Activated naive CD8-positive, alpha-beta T cell treated with anti-CD3 and anti-CD28 coated beads, Interleukin-2, amount 10 ng/mL, durations not matched to agents 7 days and 5 days (primary cell): ENCODE measurements at regions not wholly inside any gene's neighbourhood (a gene's known extent, or its start where the extent isn't known, plus 50 kb on each side); places are given as distances from the start of the nearest gene placed in this dataset.
"Not testable (repeated sequence)": the region's sequence is repeated elsewhere in the genome, so short reads cannot be mapped to it uniquely, and the experiment has no call there.

Experiments
- ATAC-seq: fragments of 150-1000 bp; cut with Tn5 transposase; one replicate; pipeline ENCODE4 v1.10.0; 2021; ENCODE audit warnings: low read depth, moderate library complexity
- POLR2A ChIA-PET: fragments of 350-600 bp; sonication (Branson Sonifier 250); formaldehyde crosslinking; loops from one replicate; lab custom pipeline; 2021; ENCODE audit warnings: antibody characterized with exemption; lab: Charles Lee
- DNase-seq: peaks from one replicate; pipeline ENCODE4 v3.0.0; 2021
- H3K27ac Mint-ChIP-seq: one replicate; pipeline ENCODE4 v1.8.0; 2022; ENCODE audit warnings: mild to moderate bottlenecking, mixed read lengths
- H3K27me3 Mint-ChIP-seq: one replicate; pipeline ENCODE4 v1.8.0; 2022; ENCODE audit warnings: mild to moderate bottlenecking, moderate library complexity, mixed read lengths
- H3K36me3 Mint-ChIP-seq: one replicate; pipeline ENCODE4 v1.8.0; 2021; ENCODE audit warnings: mild to moderate bottlenecking, mixed read lengths
- H3K4me1 Mint-ChIP-seq: one replicate; pipeline ENCODE4 v1.8.0; 2021; ENCODE audit warnings: mixed read lengths
- H3K4me3 Mint-ChIP-seq: one replicate; pipeline ENCODE4 v1.8.0; 2022; ENCODE audit warnings: mild to moderate bottlenecking, moderate library complexity, mixed read lengths
- H3K9me3 Mint-ChIP-seq: one replicate; pipeline ENCODE4 v1.8.0; 2021; ENCODE audit warnings: mixed read lengths

DNA sequence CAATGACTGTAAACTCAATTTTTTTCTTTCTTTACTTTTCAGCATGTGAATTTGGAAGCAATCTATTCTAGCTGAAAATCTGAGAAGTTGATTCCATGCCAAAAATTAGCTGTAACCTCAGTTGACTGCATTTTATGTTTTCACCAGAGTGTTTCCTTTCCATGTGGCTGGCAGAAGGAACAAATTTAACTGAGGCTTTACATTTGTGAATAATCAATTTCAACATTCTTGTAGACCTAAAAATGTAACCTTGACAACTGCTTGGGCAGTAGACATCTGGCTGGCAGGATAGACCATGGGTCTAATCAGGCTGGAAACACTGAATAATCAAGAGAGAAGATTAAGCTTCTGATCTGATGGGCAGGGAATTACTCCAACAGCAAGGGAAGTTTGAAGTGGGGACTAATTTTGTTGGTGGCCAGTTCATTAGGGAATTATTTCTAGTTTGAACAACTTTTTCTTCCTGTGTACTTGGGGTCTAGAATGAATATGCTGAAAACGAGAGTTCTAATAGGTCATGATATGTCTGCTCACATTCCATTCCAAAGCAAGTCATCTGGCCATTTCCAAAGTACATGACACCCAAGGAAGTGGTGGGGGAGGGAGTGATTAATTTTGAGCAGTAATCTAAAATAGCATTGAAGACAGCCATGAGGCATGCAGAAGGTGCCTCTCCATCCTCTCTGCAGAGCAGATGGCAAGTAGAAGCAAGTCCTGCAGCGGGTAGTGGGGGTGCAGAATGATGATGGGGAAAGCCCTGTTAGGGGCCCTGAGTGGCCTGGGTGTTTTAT, 68.2 kb downstream of the ATP23 start:
- DNase-seq: no peak
- Mint-ChIP-seq H3K36me3 (no peaks in the 10 kb centered on the region), H3K27me3 (no peaks in the 10 kb centered on the region), H3K27ac (no peak overlapping the region), H3K4me1 (peaks cover 1% of the 10 kb centered on the region), H3K4me3 (no peak overlapping the region), H3K9me3 (peaks cover 2% of the 10 kb centered on the region)
- POLR2A ChIA-PET: no interaction called here
- ATAC-seq: no peak

- Mint-ChIP-seq H3K9me3 (no peaks in the 10 kb centered on the region), H3K27me3 (no peaks in the 10 kb centered on the region), H3K4me1 (peaks cover 1% of the 10 kb centered on the region), H3K36me3 (no peaks in the 10 kb centered on the region), H3K4me3 (no peak overlapping the region), H3K27ac (no peak overlapping the region)
- ATAC-seq (no peak), DNase-seq (no peak)
- POLR2A ChIA-PET: no interaction called here
These were observed 70.3 kb downstream of the ATP23 start for GRCh38 chr12:58011676-58012075.

- H3K27me3 Mint-ChIP-seq, H3K4me3 Mint-ChIP-seq, POLR2A ChIA-PET, ATAC-seq, H3K27ac Mint-ChIP-seq, H3K36me3 Mint-ChIP-seq, H3K9me3 Mint-ChIP-seq, DNase-seq, H3K4me1 Mint-ChIP-seq: not testable (repeated sequence)
These were observed 81.1 kb downstream of the ATP23 start for GRCh38 chr12:58022379-58023020.

- Mint-ChIP-seq H3K27me3 (no peaks in the 10 kb centered on the region), H3K36me3 (no peaks in the 10 kb centered on the region), H3K4me3 (no peak overlapping the region), H3K27ac (no peak overlapping the region), H3K4me1 (no peaks in the 10 kb centered on the region), H3K9me3 (no peaks in the 10 kb centered on the region)
- POLR2A ChIA-PET: no interaction called here
- DNase-seq: no peak
- ATAC-seq: no peak
These were observed 84.1 kb downstream of the ATP23 start for GRCh38 chr12:58025431-58025830.

DNA sequence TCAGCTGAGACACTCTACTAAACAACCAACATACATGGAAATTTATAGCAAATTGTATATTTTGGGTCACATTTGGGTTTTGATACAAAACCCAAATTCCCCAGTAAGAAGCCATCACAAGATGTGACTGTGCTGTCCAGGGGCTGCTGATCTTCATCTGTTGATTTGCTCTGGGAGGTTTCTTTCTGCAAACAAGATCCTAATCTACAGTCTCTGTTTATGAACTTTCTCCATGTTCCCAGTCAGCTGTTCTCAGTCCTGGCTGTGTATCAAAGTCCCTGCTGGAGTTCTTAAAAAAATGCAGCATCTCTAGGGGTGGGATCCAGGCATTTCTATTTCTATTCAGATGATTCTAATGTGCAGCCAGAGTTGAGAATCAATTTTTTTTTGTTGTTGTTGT, 85.1 kb downstream of the ATP23 start:
- Mint-ChIP-seq H3K27ac (no peak overlapping the region), H3K27me3 (no peaks in the 10 kb centered on the region), H3K4me1 (no peaks in the 10 kb centered on the region)

DNA sequence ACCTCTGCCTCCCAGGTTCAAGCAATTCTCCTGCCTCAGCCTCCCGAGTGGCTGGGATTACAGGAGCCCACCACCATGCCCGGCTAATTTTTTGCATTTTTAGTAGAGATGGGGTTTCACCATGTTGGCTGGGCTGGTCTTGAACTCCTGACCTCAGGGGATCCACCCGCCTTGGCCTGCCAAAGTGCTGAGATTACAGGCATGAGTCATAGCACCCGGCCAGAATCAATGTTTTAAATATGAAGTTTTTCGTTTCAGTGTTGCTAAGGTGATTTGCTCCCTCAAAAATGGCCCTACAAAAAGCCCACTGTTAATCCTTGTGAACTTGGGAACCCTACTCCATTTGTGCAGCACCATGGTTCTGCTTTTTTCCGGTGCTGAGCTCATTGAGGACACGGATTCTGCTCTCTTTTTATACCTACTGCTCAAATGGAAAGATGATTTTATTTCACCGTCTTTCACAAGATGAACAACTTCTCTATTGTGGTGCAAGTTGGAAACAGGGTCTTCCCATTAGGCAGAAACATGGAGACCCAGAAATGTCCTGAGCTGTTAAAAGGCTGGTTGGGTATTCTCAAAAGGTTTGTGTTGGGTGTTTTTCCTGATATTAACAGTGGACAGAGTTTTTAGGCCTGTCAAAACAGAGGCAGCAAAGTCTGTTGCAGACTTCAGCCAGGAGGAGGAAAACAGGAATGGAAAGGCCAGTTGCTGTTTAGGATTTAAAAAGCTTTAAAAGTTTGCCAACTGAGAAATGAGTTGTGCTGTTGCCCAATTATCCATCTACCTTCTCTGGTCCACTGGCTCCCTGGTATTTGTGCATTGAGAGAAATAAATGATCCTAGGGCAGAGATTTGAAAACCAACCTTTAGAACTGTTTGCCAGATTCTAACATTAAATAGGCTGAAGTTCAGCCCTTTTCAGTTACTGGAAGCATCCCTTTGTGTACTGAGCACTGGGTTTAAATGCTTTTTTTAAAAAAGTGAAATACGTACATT, 85.8 kb downstream of the ATP23 start:
- peaks cover 2% of the 10 kb centered on the region for H3K9me3 Mint-ChIP-seq
- POLR2A ChIA-PET: no interaction called here
- no peak overlapping the region for H3K4me3 Mint-ChIP-seq
- no peak overlapping the region for H3K27ac Mint-ChIP-seq
- DNase-seq: no peak
- no peaks in the 10 kb centered on the region for H3K27me3 Mint-ChIP-seq
- no peak for ATAC-seq
- no peaks in the 10 kb centered on the region for H3K36me3 Mint-ChIP-seq
- H3K4me1 Mint-ChIP-seq: no peaks in the 10 kb centered on the region

More for the DNA sequence above, 85.1 kb downstream of the ATP23 start:
- H3K36me3 Mint-ChIP-seq: no peaks in the 10 kb centered on the region
- POLR2A ChIA-PET: no interaction called here
- no peak overlapping the region for H3K4me3 Mint-ChIP-seq
- no peaks in the 10 kb centered on the region for H3K9me3 Mint-ChIP-seq
- DNase-seq (no peak), ATAC-seq (no peak)

GRCh38 chr12:58028294-58028693, 86.9 kb downstream of the ATP23 start:
- Mint-ChIP-seq H3K4me1 (no peaks in the 10 kb centered on the region), H3K27me3 (no peaks in the 10 kb centered on the region), H3K36me3 (no peaks in the 10 kb centered on the region), H3K27ac (no peak overlapping the region), H3K9me3 (peaks cover 2% of the 10 kb centered on the region), H3K4me3 (no peak overlapping the region)
- POLR2A ChIA-PET: no interaction called here
- DNase-seq (no peak), ATAC-seq (no peak)

DNA sequence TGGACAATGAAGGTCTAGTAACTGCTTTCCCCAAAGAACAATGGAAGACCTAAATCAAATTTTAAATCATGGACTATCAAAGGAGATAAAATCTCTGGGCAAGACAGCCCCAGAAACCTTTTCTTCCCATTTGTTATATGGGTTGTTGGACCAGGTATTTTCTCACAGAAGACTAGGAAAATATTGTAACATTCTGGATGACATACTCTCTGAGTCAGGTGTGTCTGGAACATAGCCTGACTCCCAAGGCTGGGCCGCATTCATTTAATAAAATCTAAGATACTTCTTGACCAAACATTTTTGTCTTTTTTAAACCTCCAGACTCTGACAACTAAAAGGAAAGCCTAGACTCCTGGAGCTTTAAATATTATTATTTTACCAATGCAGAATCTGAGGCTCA, 87.9 kb downstream of the ATP23 start:
- no peak for DNase-seq
- POLR2A ChIA-PET: no interaction called here
- no peak for ATAC-seq
- Mint-ChIP-seq H3K4me3 (no peak overlapping the region), H3K27ac (no peak overlapping the region), H3K27me3 (no peaks in the 10 kb centered on the region), H3K9me3 (peaks cover 2% of the 10 kb centered on the region), H3K36me3 (no peaks in the 10 kb centered on the region), H3K4me1 (no peaks in the 10 kb centered on the region)

DNA sequence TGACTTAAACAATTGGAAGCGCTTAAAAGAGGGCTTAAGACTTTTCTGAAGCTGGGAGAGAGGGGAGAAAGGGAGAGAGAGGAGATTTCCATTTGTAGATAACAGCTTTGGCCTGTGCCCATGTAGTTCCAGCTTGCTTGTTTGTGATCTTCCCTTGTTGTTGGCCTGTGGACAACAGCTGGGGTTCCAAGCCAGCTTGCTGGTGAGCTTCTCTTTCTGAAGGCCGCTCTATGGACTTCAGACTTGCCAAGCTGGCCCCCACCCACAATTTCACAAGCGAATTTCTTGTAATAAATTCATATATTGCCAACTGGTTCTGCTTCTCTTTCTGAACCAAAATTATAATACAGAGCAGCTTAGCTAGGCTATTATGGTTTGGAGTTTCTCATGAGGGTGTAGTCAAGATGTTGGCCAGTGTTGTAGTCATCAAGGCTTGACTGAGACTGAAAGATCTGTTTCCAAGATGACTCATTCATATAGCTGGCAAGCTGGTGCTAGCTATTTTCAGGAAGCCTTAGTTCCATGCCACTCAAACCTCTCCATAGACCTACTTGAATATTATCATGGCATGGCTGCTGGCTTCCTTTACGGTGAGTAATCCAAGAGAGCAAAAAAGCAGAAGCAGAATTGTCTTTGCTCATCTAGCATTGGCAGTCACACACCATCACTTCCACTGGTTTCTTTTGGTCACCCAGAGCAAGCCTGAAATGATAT, 89.4 kb downstream of the ATP23 start:
- ATAC-seq: no peak
- POLR2A ChIA-PET: no interaction called here
- no peaks in the 10 kb centered on the region for H3K4me1 Mint-ChIP-seq
- H3K27ac Mint-ChIP-seq: no peak overlapping the region
- no peak overlapping the region for H3K4me3 Mint-ChIP-seq
- H3K9me3 Mint-ChIP-seq: peaks cover 6% of the 10 kb centered on the region
- no peak for DNase-seq
- H3K36me3 Mint-ChIP-seq: no peaks in the 10 kb centered on the region
- no peaks in the 10 kb centered on the region for H3K27me3 Mint-ChIP-seq

DNA sequence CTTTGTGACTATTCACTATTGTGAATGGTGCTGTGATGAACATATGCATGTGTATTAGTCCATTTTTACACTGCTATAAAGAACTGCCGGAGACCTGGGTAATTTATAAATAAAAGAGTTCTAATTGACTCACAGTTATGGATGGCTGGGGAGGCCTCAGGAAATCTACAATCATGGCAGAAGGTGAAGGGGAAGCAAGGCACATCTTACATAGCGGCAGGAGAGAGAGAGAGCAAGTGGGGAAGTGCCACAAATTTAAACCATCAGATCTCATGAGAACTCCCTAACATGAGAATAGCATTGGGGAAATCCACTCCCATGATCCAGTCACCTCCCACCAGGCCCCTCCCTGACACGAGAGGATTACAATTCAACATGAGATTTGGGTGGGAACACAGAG, 90.8 kb downstream of the ATP23 start:
- H3K9me3 Mint-ChIP-seq: peaks cover 11% of the 10 kb centered on the region
- no peaks in the 10 kb centered on the region for H3K4me1 Mint-ChIP-seq
- H3K27ac Mint-ChIP-seq: no peak overlapping the region

GRCh38 chr12:58033831-58034230, 92.5 kb downstream of the ATP23 start:
- peaks cover 12% of the 10 kb centered on the region for H3K9me3 Mint-ChIP-seq
- H3K27ac Mint-ChIP-seq: no peak overlapping the region
- POLR2A ChIA-PET: no interaction called here
- no peaks in the 10 kb centered on the region for H3K4me1 Mint-ChIP-seq
- H3K27me3 Mint-ChIP-seq: no peaks in the 10 kb centered on the region
- H3K4me3 Mint-ChIP-seq: no peak overlapping the region
- no peak for ATAC-seq
- no peak for DNase-seq
- H3K36me3 Mint-ChIP-seq: no peaks in the 10 kb centered on the region

More for the DNA sequence above, 90.8 kb downstream of the ATP23 start:
- no peak overlapping the region for H3K4me3 Mint-ChIP-seq
- DNase-seq (no peak), ATAC-seq (no peak)
- H3K27me3 Mint-ChIP-seq: no peaks in the 10 kb centered on the region
- POLR2A ChIA-PET: no interaction called here
- H3K36me3 Mint-ChIP-seq: no peaks in the 10 kb centered on the region

DNA sequence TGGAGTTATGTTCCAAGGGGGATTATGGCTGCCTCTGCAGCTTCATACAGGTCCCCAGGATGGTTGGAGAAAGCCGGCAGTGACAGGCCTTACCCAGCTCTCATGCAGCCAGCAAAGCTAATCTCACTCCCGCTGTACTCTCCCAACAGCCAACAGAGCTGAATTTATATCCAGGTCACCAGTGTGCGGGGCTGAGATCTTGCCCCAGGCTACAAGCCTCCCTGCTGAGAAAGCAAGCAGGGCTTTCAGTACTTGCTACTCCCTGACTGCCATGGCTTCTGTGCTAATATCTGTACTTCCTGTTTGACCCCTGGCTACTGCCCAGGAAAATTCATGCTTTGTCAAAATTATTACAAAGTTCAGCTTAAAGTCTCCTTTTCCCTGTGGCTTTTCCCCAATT, 92.9 kb downstream of the ATP23 start:
- H3K9me3 Mint-ChIP-seq: peaks cover 15% of the 10 kb centered on the region
- H3K27ac Mint-ChIP-seq: no peak overlapping the region
- no peaks in the 10 kb centered on the region for H3K4me1 Mint-ChIP-seq
- no peak for ATAC-seq
- no peak overlapping the region for H3K4me3 Mint-ChIP-seq
- H3K27me3 Mint-ChIP-seq: no peaks in the 10 kb centered on the region
- POLR2A ChIA-PET: no interaction called here
- H3K36me3 Mint-ChIP-seq: no peaks in the 10 kb centered on the region
- DNase-seq: no peak

- ATAC-seq (no peak), DNase-seq (no peak)
- H3K9me3 Mint-ChIP-seq: peaks cover 15% of the 10 kb centered on the region
- POLR2A ChIA-PET: no interaction called here
- no peaks in the 10 kb centered on the region for H3K36me3 Mint-ChIP-seq
- H3K27me3 Mint-ChIP-seq: no peaks in the 10 kb centered on the region
- H3K4me1 Mint-ChIP-seq: no peaks in the 10 kb centered on the region
- H3K27ac Mint-ChIP-seq: no peak overlapping the region
- H3K4me3 Mint-ChIP-seq: no peak overlapping the region
These were observed 93.3 kb downstream of the ATP23 start for GRCh38 chr12:58034712-58035111.
